Calu3 (cell line): ENCODE measurements at regions not wholly inside any gene's neighbourhood (a gene's known extent, or its start where the extent isn't known, plus 50 kb on each side); places are given as distances from the start of the nearest gene placed in this dataset.

Experiments
- BruUV-seq: library from RNA; stranded (reverse); fragments of 400-500 nt; replicated peaks from 2 replicates; lab custom pipeline; 2021; lab: Mats Ljungman, UMichigan
- CTCF ChIA-PET: fragments of 300-600 bp; sonication (Branson Sonifier 250); formaldehyde crosslinking; loops from one replicate; lab custom pipeline; 2022; ENCODE audit warnings: antibody characterized with exemption; lab: Charles Lee
- DNase-seq: peaks from one replicate; pipeline ENCODE4 v3.0.0; 2022
- H3K27ac Mint-ChIP-seq: one replicate; pipeline ENCODE4 v1.8.0; 2022; ENCODE audit warnings: mixed read lengths; ENCODE audit not compliant: unreplicated experiment
- H3K27me3 Mint-ChIP-seq: one replicate; pipeline ENCODE4 v1.8.0; 2022; ENCODE audit warnings: mixed read lengths; ENCODE audit not compliant: unreplicated experiment
- H3K36me3 Mint-ChIP-seq: one replicate; pipeline ENCODE4 v1.8.0; 2022; ENCODE audit warnings: mild to moderate bottlenecking, moderate library complexity, mixed read lengths; ENCODE audit not compliant: insufficient read depth, unreplicated experiment
- H3K4me1 Mint-ChIP-seq: one replicate; pipeline ENCODE4 v1.8.0; 2022; ENCODE audit warnings: mild to moderate bottlenecking, low read depth, mixed read lengths; ENCODE audit not compliant: unreplicated experiment
- H3K4me3 Mint-ChIP-seq: one replicate; pipeline ENCODE4 v1.8.0; 2022; ENCODE audit warnings: mild to moderate bottlenecking, low read depth, moderate library complexity, mixed read lengths; ENCODE audit not compliant: unreplicated experiment
- H3K9me3 Mint-ChIP-seq: one replicate; pipeline ENCODE4 v1.8.0; 2022; ENCODE audit warnings: low read depth, mixed read lengths; ENCODE audit not compliant: unreplicated experiment
- CTCF ChIP-seq: fragments of 200-600 bp; IDR thresholded peaks from one replicate; pipeline ENCODE4 v1.8.0; 2022; ENCODE audit warnings: antibody characterized with exemption; ENCODE audit not compliant: unreplicated experiment
- intact Hi-C: fragments of 100-400 bp; cut with micrococcal nuclease; formaldehyde crosslinking; loops from one replicate; pipeline ENCODE4 v1.10.0; 2022; ENCODE audit not compliant: unreplicated experiment

DNA sequence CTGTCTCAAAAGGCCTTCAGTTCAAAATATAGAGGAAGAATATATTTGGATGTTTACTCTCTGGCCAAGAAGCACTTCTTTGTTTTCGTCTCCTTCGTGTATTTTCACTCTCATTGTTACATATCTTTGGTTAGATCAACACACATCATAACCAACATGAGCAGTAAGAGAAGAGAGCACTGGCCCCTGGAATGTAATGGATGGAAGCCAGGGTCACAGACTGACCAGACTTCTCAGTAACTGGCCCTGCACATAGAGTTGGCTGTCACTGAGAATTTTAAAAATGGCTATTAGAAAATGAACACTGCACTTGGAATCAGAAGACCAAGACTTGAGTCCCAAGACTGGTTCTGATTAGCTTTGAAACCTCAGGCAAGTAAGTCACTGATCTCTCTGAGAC is 215.9 kb upstream of the RRP15 start:
- H3K27ac Mint-ChIP-seq: no peak overlapping the region
- TF ChIP-seq CTCF: no peak
- DNase-seq: no peak
- BruUV-seq: no TSS peak
- no peaks in the 10 kb centered on the region for H3K36me3 Mint-ChIP-seq
- H3K27me3 Mint-ChIP-seq: no peaks in the 10 kb centered on the region
- no peaks in the 10 kb centered on the region for H3K4me1 Mint-ChIP-seq
- peaks cover 5% of the 10 kb centered on the region for H3K9me3 Mint-ChIP-seq
- H3K4me3 Mint-ChIP-seq: no peak overlapping the region
- intact Hi-C loops: no loop called here
- CTCF ChIA-PET: no interaction called here

GRCh38 chr1:218073062-218073461 is 212.0 kb upstream of the RRP15 start:
- no peaks in the 10 kb centered on the region for H3K27me3 Mint-ChIP-seq
- peaks cover 5% of the 10 kb centered on the region for H3K9me3 Mint-ChIP-seq
- no peak overlapping the region for H3K4me3 Mint-ChIP-seq
- intact Hi-C loops: no loop called here
- no peak overlapping the region for H3K27ac Mint-ChIP-seq
- BruUV-seq: no TSS peak
- CTCF ChIA-PET: interaction anchor here (0.5 to 1.3 kb wide), 4 partner anchors 26 to 280 kb away, joined by 3 to 12 read pairs (median 4); no protein-coding TSS in a partner anchor
- DNase-seq: no peak
- no peak for TF ChIP-seq CTCF
- no peaks in the 10 kb centered on the region for H3K4me1 Mint-ChIP-seq
- no peaks in the 10 kb centered on the region for H3K36me3 Mint-ChIP-seq

- no TSS peak for BruUV-seq
- Mint-ChIP-seq H3K27ac (no peak overlapping the region), H3K4me1 (no peaks in the 10 kb centered on the region), H3K36me3 (no peaks in the 10 kb centered on the region), H3K4me3 (no peak overlapping the region), H3K27me3 (no peaks in the 10 kb centered on the region), H3K9me3 (peaks cover 2% of the 10 kb centered on the region)
- DNase-seq: no peak
- intact Hi-C loops: no loop called here
- CTCF ChIA-PET: interaction anchor here (0.6 kb wide), 1 partner anchor 1975 kb away, joined by 4 read pairs; no protein-coding TSS in a partner anchor
- TF ChIP-seq CTCF: no peak
These were observed 206.2 kb upstream of the RRP15 start for GRCh38 chr1:218078916-218079315.

DNA sequence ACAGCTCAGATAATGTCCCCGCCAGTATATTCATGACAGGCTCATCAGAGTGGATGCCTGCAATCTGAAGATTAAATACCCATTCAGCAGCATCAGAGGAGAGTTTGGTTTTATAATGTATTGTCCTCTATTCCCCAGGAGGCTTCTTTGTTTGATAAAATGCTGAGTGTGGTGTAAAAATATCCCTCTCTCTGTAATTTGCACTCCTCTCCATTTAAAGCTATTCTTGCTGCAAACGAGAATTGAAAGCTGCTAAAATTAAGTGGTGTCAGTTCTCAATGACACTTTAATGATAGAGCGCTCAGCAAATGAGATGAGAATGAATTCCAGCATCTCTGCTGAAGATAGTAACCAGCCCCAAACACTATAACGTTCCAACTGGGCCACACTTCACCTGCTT is 205.7 kb upstream of the RRP15 start:
- no peaks in the 10 kb centered on the region for H3K27me3 Mint-ChIP-seq
- peaks cover 2% of the 10 kb centered on the region for H3K9me3 Mint-ChIP-seq
- CTCF ChIA-PET: interaction anchor here (0.6 kb wide), 1 partner anchor 1975 kb away, joined by 4 read pairs; no protein-coding TSS in a partner anchor
- intact Hi-C loops: no loop called here
- H3K27ac Mint-ChIP-seq: no peak overlapping the region
- no peak for TF ChIP-seq CTCF
- H3K4me1 Mint-ChIP-seq: no peaks in the 10 kb centered on the region
- no peak for DNase-seq
- H3K4me3 Mint-ChIP-seq: no peak overlapping the region
- no peaks in the 10 kb centered on the region for H3K36me3 Mint-ChIP-seq
- no TSS peak for BruUV-seq
